ENCODE measurements at regions not wholly inside any gene's neighbourhood (a gene's known extent, or its start where the extent isn't known, plus 50 kb on each side); places are given as distances from the start of the nearest gene placed in this dataset.

- TF ChIP-seq EZH2phosphoT487 (IDR thresholded peaks at IDR 0.05; ENCODE audit: borderline replicate concordance, low read length) (no peak), CTCF (IDR thresholded peaks at IDR 0.05; ENCODE audit: low read depth, low read length, poor library complexity, severe bottlenecking) (no peak)
- Histone ChIP-seq H3F3A (ENCODE audit: control insufficient read depth, insufficient read depth) (no peaks in the 10 kb centered on the region), H3K4me3 (ENCODE audit: low read length) (no peak overlapping the region), H3K9me2 (replicated peaks; ENCODE audit: control insufficient read depth, low read length) (no peaks in the 10 kb centered on the region), H3K79me2 (ENCODE audit: control insufficient read depth, low read length) (no peaks in the 10 kb centered on the region), H3K36me3 (ENCODE audit: control insufficient read depth, low read length) (no peaks in the 10 kb centered on the region), H4K20me1 (ENCODE audit: control insufficient read depth, insufficient read depth, low read depth, low read length) (no peaks in the 10 kb centered on the region), H3K4me1 (ENCODE audit: control insufficient read depth, low read length) (no peaks in the 10 kb centered on the region), H3K27me3 (ENCODE audit: control insufficient read depth, low read length) (no peaks in the 10 kb centered on the region), H3K27ac (ENCODE audit: low read depth, low read length) (no peak overlapping the region), H3K9me3 (ENCODE audit: control insufficient read depth, insufficient read depth, low read length) (peaks cover 4% of the 10 kb centered on the region; the same call in 1 of the 2 replicates), H3K4me2 (ENCODE audit: low read length) (no peak overlapping the region)
These were observed 89.0 kb upstream of the GALNT5 start for GRCh38 chr2:157168501-157168900.

- no peaks in the 10 kb centered on the region for H3K9me2 ChIP-seq (replicated peaks; ENCODE audit: control insufficient read depth, low read length)
- no peak overlapping the region for H3K27ac ChIP-seq (ENCODE audit: low read depth, low read length)
- H3K9me3 ChIP-seq (ENCODE audit: control insufficient read depth, insufficient read depth, low read length): peaks cover 4% of the 10 kb centered on the region; the same call in 1 of the 2 replicates
- no peaks in the 10 kb centered on the region for H3K36me3 ChIP-seq (ENCODE audit: control insufficient read depth, low read length)
- no peaks in the 10 kb centered on the region for H3K4me1 ChIP-seq (ENCODE audit: control insufficient read depth, low read length)
- no peaks in the 10 kb centered on the region for H4K20me1 ChIP-seq (ENCODE audit: control insufficient read depth, insufficient read depth, low read depth, low read length)
- no peak overlapping the region for H3K4me3 ChIP-seq (ENCODE audit: low read length)
- H3K27me3 ChIP-seq (ENCODE audit: control insufficient read depth, low read length): no peaks in the 10 kb centered on the region
- no peak overlapping the region for H3K4me2 ChIP-seq (ENCODE audit: low read length)
- H3K79me2 ChIP-seq (ENCODE audit: control insufficient read depth, low read length): no peaks in the 10 kb centered on the region
- no peaks in the 10 kb centered on the region for H3F3A ChIP-seq (ENCODE audit: control insufficient read depth, insufficient read depth)
- TF ChIP-seq EZH2phosphoT487 (IDR thresholded peaks at IDR 0.05; ENCODE audit: borderline replicate concordance, low read length) (no peak), CTCF (IDR thresholded peaks at IDR 0.05; ENCODE audit: low read depth, low read length, poor library complexity, severe bottlenecking) (no peak)
These were observed 87.6 kb upstream of the GALNT5 start for GRCh38 chr2:157169889-157170288.

- H3F3A ChIP-seq (ENCODE audit: control insufficient read depth, insufficient read depth): no peaks in the 10 kb centered on the region
- no peaks in the 10 kb centered on the region for H3K27me3 ChIP-seq (ENCODE audit: control insufficient read depth, low read length)
These were observed 87.2 kb upstream of the GALNT5 start for GRCh38 chr2:157170299-157170698.

More at GRCh38 chr2:157170299-157170698, 87.2 kb upstream of the GALNT5 start:
- Histone ChIP-seq H3K4me3 (ENCODE audit: low read length) (no peak overlapping the region), H4K20me1 (ENCODE audit: control insufficient read depth, insufficient read depth, low read depth, low read length) (no peaks in the 10 kb centered on the region), H3K9me2 (replicated peaks; ENCODE audit: control insufficient read depth, low read length) (no peaks in the 10 kb centered on the region), H3K4me1 (ENCODE audit: control insufficient read depth, low read length) (no peaks in the 10 kb centered on the region), H3K36me3 (ENCODE audit: control insufficient read depth, low read length) (no peaks in the 10 kb centered on the region), H3K4me2 (ENCODE audit: low read length) (no peak overlapping the region), H3K27ac (ENCODE audit: low read depth, low read length) (no peak overlapping the region), H3K9me3 (ENCODE audit: control insufficient read depth, insufficient read depth, low read length) (peaks cover 1% of the 10 kb centered on the region; the same call in 1 of the 2 replicates), H3K79me2 (ENCODE audit: control insufficient read depth, low read length) (no peaks in the 10 kb centered on the region)
- TF ChIP-seq EZH2phosphoT487 (IDR thresholded peaks at IDR 0.05; ENCODE audit: borderline replicate concordance, low read length) (no peak), CTCF (IDR thresholded peaks at IDR 0.05; ENCODE audit: low read depth, low read length, poor library complexity, severe bottlenecking) (no peak)

Measured in DOHH2 (cell line).